SU-DHL-6 (cell line): ENCODE measurements at regions not wholly inside any gene's neighbourhood (a gene's known extent, or its start where the extent isn't known, plus 50 kb on each side); places are given as distances from the start of the nearest gene placed in this dataset.

Experiments used
- H2AFZ ChIP-seq: fragments of 200-600 bp; sonication (generic); 2 replicates; pipeline ENCODE4 v1.6.1; 2014; ENCODE audit warnings: low read depth, mild to moderate bottlenecking, moderate library complexity, mixed read lengths, antibody characterized with exemption, low read length; ENCODE audit not compliant: severe bottlenecking
- H3F3A ChIP-seq: fragments of 200-600 bp; shearing (Covaris generic); 2 replicates; pipeline ENCODE4 v1.6.0; 2016; ENCODE audit warnings: antibody characterized with exemption, mild to moderate bottlenecking; ENCODE audit not compliant: insufficient read depth
- H3K27ac ChIP-seq: fragments of 200-600 bp; sonication (generic); 2 replicates; pipeline ENCODE4 v1.5.1; 2016; ENCODE audit warnings: low read depth, mild to moderate bottlenecking, low read length, moderate library complexity, mixed read lengths
- H3K27me3 ChIP-seq: fragments of 200-600 bp; sonication (generic), shearing (Covaris generic); 2 replicates; pipeline ENCODE4 v1.6.0; 2014; ENCODE audit warnings: mild to moderate bottlenecking, low read length
- H3K36me3 ChIP-seq: fragments of 200-600 bp; sonication (generic); 2 replicates; pipeline ENCODE4 v1.6.1; 2014; ENCODE audit warnings: mild to moderate bottlenecking, low read length, mixed read lengths
- H3K4me2 ChIP-seq: fragments of 300-600, 200-600 bp; shearing (Covaris generic), sonication (generic); 2 replicates; pipeline ENCODE4 v1.6.0; 2014; ENCODE audit warnings: low read length, low read depth, mild to moderate bottlenecking; ENCODE audit not compliant: poor library complexity, severe bottlenecking
- H3K4me3 ChIP-seq: fragments of 200-600 bp; sonication (generic); 2 replicates; pipeline ENCODE4 v1.5.1; 2014; ENCODE audit warnings: antibody characterized with exemption, low read length, mild to moderate bottlenecking, mixed read lengths; ENCODE audit not compliant: insufficient read depth, poor library complexity, severe bottlenecking
- H3K79me2 ChIP-seq: fragments of 200-600 bp; sonication (generic); 2 replicates; pipeline ENCODE4 v1.6.1; 2014; ENCODE audit warnings: mild to moderate bottlenecking, low read length, moderate library complexity; ENCODE audit not compliant: insufficient read depth
- H3K9ac ChIP-seq: fragments of 200-600 bp; sonication (generic); 2 replicates; pipeline ENCODE4 v1.7.0; 2014; ENCODE audit warnings: mild to moderate bottlenecking, low read length
- H3K9me2 ChIP-seq: fragments of 200-600 bp; sonication (generic); replicated peaks from 2 replicates; pipeline ENCODE4 v1.6.1; 2014; ENCODE audit warnings: low read length; ENCODE audit not compliant: insufficient read depth
- H3K9me3 ChIP-seq: fragments of 200-600 bp; sonication (generic); 2 replicates; pipeline ENCODE4 v1.6.1; 2014; ENCODE audit warnings: low read length, mixed read lengths; ENCODE audit not compliant: insufficient read depth
- H4K20me1 ChIP-seq: fragments of 200-600 bp; sonication (generic); 2 replicates; pipeline ENCODE4 v1.6.1; 2014; ENCODE audit warnings: low read depth, mild to moderate bottlenecking, antibody characterized with exemption, low read length, moderate library complexity, mixed read lengths
- EZH2phosphoT487 ChIP-seq: fragments of 200-600 bp; sonication (generic), shearing (Covaris generic); conservative IDR thresholded peaks from 2 replicates; pipeline ENCODE4 v1.6.1; 2018; ENCODE audit warnings: mild to moderate bottlenecking, antibody characterized with exemption, low read length, moderate library complexity, mixed read lengths
- TF ChIP-seq, protein P1 (sequence below): fragments of 200-600 bp; sonication (generic); IDR thresholded peaks from one replicate; pipeline ENCODE4 v1.5.1; 2017; ENCODE audit warnings: antibody characterized with exemption, mild to moderate bottlenecking, low read length, moderate library complexity; ENCODE audit not compliant: insufficient read depth, poor library complexity, severe bottlenecking

DNA sequence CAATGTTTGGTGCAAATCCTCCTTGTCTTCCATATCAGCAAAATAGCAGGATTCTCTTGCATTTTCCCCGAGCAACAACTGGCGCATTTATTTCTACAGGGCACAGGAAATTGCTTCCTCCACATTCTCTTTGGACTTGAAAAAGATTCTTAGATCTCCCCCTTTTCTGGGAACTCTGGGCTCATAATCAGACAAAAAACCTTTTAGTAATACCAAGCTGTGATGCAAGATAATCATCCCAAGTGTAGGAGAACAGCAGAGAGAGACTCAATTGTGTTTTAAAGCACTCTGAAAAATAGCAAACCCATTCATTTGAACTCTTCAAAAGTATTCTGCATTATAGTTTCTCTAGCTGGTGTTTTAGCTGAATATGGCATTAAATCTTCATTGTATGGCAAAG is 419.6 kb upstream of the NPVF start:
- Histone ChIP-seq H3K4me3 (no peak overlapping the region), H2AFZ (no peak overlapping the region)

DNA sequence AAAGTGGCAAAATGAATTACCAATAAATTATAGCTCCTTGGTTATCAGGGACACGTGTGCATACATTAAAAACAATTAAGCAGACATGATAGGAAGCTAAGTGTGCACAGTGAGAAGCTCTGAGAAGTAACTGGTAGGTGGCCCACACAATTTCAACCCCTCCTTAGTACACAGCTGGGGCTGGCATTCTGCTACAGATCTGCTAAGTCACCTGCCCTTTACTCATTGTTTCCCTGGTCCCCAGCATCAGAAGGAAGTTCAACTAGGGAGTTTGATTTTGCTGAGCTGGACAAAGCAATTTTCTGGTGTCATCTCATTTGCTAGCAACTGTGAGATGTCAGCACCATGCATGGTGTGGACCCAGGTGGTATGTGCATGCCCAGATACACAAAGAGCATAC is 424.1 kb upstream of the NPVF start:
- Histone ChIP-seq H3K4me3 (no peak overlapping the region), H3K9ac (no peak overlapping the region), H3K9me3 (no peaks in the 10 kb centered on the region), H3F3A (no peaks in the 10 kb centered on the region), H2AFZ (no peak overlapping the region), H4K20me1 (no peaks in the 10 kb centered on the region), H3K4me2 (no peak overlapping the region), H3K27ac (no peak overlapping the region), H3K9me2 (0 out of 2 replicates have a peak, but pooled peaks cover 3% of the 10 kb centered on the region), H3K79me2 (no peaks in the 10 kb centered on the region), H3K27me3 (no peaks in the 10 kb centered on the region), H3K36me3 (no peaks in the 10 kb centered on the region)
- TF ChIP-seq, protein P1, sequence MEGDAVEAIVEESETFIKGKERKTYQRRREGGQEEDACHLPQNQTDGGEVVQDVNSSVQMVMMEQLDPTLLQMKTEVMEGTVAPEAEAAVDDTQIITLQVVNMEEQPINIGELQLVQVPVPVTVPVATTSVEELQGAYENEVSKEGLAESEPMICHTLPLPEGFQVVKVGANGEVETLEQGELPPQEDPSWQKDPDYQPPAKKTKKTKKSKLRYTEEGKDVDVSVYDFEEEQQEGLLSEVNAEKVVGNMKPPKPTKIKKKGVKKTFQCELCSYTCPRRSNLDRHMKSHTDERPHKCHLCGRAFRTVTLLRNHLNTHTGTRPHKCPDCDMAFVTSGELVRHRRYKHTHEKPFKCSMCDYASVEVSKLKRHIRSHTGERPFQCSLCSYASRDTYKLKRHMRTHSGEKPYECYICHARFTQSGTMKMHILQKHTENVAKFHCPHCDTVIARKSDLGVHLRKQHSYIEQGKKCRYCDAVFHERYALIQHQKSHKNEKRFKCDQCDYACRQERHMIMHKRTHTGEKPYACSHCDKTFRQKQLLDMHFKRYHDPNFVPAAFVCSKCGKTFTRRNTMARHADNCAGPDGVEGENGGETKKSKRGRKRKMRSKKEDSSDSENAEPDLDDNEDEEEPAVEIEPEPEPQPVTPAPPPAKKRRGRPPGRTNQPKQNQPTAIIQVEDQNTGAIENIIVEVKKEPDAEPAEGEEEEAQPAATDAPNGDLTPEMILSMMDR, result no peak
- TF ChIP-seq EZH2phosphoT487, result no peak

More for the DNA sequence above, 419.6 kb upstream of the NPVF start:
- Histone ChIP-seq H3K9me2 (no peaks in the 10 kb centered on the region), H4K20me1 (no peaks in the 10 kb centered on the region), H3K4me2 (no peak overlapping the region), H3K27me3 (no peaks in the 10 kb centered on the region), H3K79me2 (no peaks in the 10 kb centered on the region), H3K27ac (no peak overlapping the region), H3K9ac (no peak overlapping the region), H3F3A (no peaks in the 10 kb centered on the region), H3K36me3 (no peaks in the 10 kb centered on the region), H3K9me3 (no peaks in the 10 kb centered on the region)
- no peak for TF ChIP-seq EZH2phosphoT487
- TF ChIP-seq, protein P1, result no peak

DNA sequence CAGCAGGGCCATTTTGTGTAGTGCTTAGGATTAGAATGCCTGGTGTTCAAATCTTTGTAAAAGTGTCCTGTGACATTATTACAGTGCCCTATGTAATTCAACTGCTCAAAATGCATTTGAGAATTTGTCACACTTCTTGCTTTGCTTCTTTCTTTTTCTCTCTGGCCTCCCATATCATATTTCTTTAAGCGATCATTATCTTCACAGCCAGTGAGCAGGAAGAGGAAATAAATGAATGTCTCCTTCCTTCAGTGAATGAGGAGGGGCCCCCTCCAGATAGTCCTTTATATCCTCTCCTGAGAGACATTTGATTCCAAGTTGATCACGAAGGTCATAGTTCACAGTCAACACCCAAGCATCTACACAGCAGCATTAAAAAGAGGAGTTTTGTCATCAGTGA is 425.1 kb upstream of the NPVF start:
- Histone ChIP-seq H3K9ac (no peak overlapping the region), H3K9me3 (no peaks in the 10 kb centered on the region), H3K9me2 (0 out of 2 replicates have a peak, but pooled peaks cover 3% of the 10 kb centered on the region), H3K4me3 (no peak overlapping the region), H3F3A (no peaks in the 10 kb centered on the region), H3K79me2 (no peaks in the 10 kb centered on the region), H3K27me3 (no peaks in the 10 kb centered on the region), H3K36me3 (no peaks in the 10 kb centered on the region), H3K27ac (no peak overlapping the region), H2AFZ (no peak overlapping the region), H3K4me2 (no peak overlapping the region), H4K20me1 (no peaks in the 10 kb centered on the region)
- TF ChIP-seq EZH2phosphoT487, result no peak
- TF ChIP-seq, protein P1, result no peak
